ENCODE measurements at regions not wholly inside any gene's neighbourhood (a gene's known extent, or its start where the extent isn't known, plus 50 kb on each side); places are given as distances from the start of the nearest gene placed in this dataset.

GRCh38 chr11:109584001-109584972 is 162.3 kb downstream of the C11orf87 start:
- H3K4me3 ChIP-seq (ENCODE audit: low read depth in 1 of 3, low read length in 3 of 3): no peak overlapping the region
- 66 to 80% (median 68%) methylated on average over 1 of the region's 1 CpG for WGBS, 3 donors
- DNase-seq (no peak), FAIRE-seq (no peak)
- H3K27me3 ChIP-seq (ENCODE audit: control insufficient read depth in 3 of 3, insufficient read depth in 3 of 3, low read length in 3 of 3): no peaks in the 10 kb centered on the region
- no peaks in the 10 kb centered on the region for H3K9me3 ChIP-seq (ENCODE audit: control insufficient read depth in 2 of 2, insufficient read depth in 1 of 2, low read depth in 1 of 2, low read length in 1 of 2)
- H3K4me1 ChIP-seq (ENCODE audit: control insufficient read depth in 3 of 3, insufficient read depth in 2 of 3, low read depth in 1 of 3, low read length in 2 of 3): no peaks in the 10 kb centered on the region
- no peaks in the 10 kb centered on the region for H3K36me3 ChIP-seq (ENCODE audit: control insufficient read depth in 3 of 3, insufficient read depth in 2 of 3, low read depth in 1 of 3, low read length in 3 of 3)
- H3K27ac ChIP-seq (ENCODE audit: low read depth in 1 of 3, low read length in 2 of 3): no peak overlapping the region

- Histone ChIP-seq H3K36me3 (ENCODE audit: control insufficient read depth in 3 of 3, insufficient read depth in 2 of 3, low read depth in 1 of 3, low read length in 3 of 3) (no peaks in the 10 kb centered on the region), H3K4me3 (ENCODE audit: low read depth in 1 of 3, low read length in 3 of 3) (no peak overlapping the region), H3K4me1 (ENCODE audit: control insufficient read depth in 3 of 3, insufficient read depth in 2 of 3, low read depth in 1 of 3, low read length in 2 of 3) (no peaks in the 10 kb centered on the region), H3K9me3 (ENCODE audit: control insufficient read depth in 2 of 2, insufficient read depth in 1 of 2, low read depth in 1 of 2, low read length in 1 of 2) (no peaks in the 10 kb centered on the region), H3K27ac (ENCODE audit: low read depth in 1 of 3, low read length in 2 of 3) (no peak overlapping the region), H3K27me3 (ENCODE audit: control insufficient read depth in 3 of 3, insufficient read depth in 3 of 3, low read length in 3 of 3) (no peaks in the 10 kb centered on the region)
- WGBS, 3 donors: 51 to 67% (median 53%) methylated on average over 2 of the region's 2 CpGs
- no peak for DNase-seq
- FAIRE-seq: no peak
These were observed 164.8 kb downstream of the C11orf87 start for GRCh38 chr11:109586789-109587188.

GRCh38 chr11:109590782-109591181 is 168.8 kb downstream of the C11orf87 start:
- Histone ChIP-seq H3K27me3 (ENCODE audit: control insufficient read depth in 3 of 3, insufficient read depth in 3 of 3, low read length in 3 of 3) (no peaks in the 10 kb centered on the region), H3K9me3 (ENCODE audit: control insufficient read depth in 2 of 2, insufficient read depth in 1 of 2, low read depth in 1 of 2, low read length in 1 of 2) (no peaks in the 10 kb centered on the region), H3K4me1 (ENCODE audit: control insufficient read depth in 3 of 3, insufficient read depth in 2 of 3, low read depth in 1 of 3, low read length in 2 of 3) (no peaks in the 10 kb centered on the region), H3K36me3 (ENCODE audit: control insufficient read depth in 3 of 3, insufficient read depth in 2 of 3, low read depth in 1 of 3, low read length in 3 of 3) (no peaks in the 10 kb centered on the region), H3K27ac (ENCODE audit: low read depth in 1 of 3, low read length in 2 of 3) (no peak overlapping the region), H3K4me3 (ENCODE audit: low read depth in 1 of 3, low read length in 3 of 3) (no peak overlapping the region)
- FAIRE-seq (no peak), DNase-seq (no peak)

GRCh38 chr11:109597336-109597735 is 175.3 kb downstream of the C11orf87 start:
- no peaks in the 10 kb centered on the region for H3K9me3 ChIP-seq (ENCODE audit: control insufficient read depth in 2 of 2, insufficient read depth in 1 of 2, low read depth in 1 of 2, low read length in 1 of 2)
- DNase-seq: no peak
- H3K27me3 ChIP-seq (ENCODE audit: control insufficient read depth in 3 of 3, insufficient read depth in 3 of 3, low read length in 3 of 3): no peaks in the 10 kb centered on the region
- FAIRE-seq: no peak
- H3K36me3 ChIP-seq (ENCODE audit: control insufficient read depth in 3 of 3, insufficient read depth in 2 of 3, low read depth in 1 of 3, low read length in 3 of 3): no peaks in the 10 kb centered on the region
- H3K4me1 ChIP-seq (ENCODE audit: control insufficient read depth in 3 of 3, insufficient read depth in 2 of 3, low read depth in 1 of 3, low read length in 2 of 3): no peaks in the 10 kb centered on the region
- no peak overlapping the region for H3K27ac ChIP-seq (ENCODE audit: low read depth in 1 of 3, low read length in 2 of 3)
- WGBS, 3 donors: 80 to 82% (median 82%) methylated on average over 4 of the region's 4 CpGs
- H3K4me3 ChIP-seq (ENCODE audit: low read depth in 1 of 3, low read length in 3 of 3): no peak overlapping the region

- no peaks in the 10 kb centered on the region for H3K27me3 ChIP-seq (ENCODE audit: control insufficient read depth in 3 of 3, insufficient read depth in 3 of 3, low read length in 3 of 3)
- H3K4me3 ChIP-seq (ENCODE audit: low read depth in 1 of 3, low read length in 3 of 3): no peak overlapping the region
- H3K9me3 ChIP-seq (ENCODE audit: control insufficient read depth in 2 of 2, insufficient read depth in 1 of 2, low read depth in 1 of 2, low read length in 1 of 2): no peaks in the 10 kb centered on the region
- no peaks in the 10 kb centered on the region for H3K36me3 ChIP-seq (ENCODE audit: control insufficient read depth in 3 of 3, insufficient read depth in 2 of 3, low read depth in 1 of 3, low read length in 3 of 3)
- H3K27ac ChIP-seq (ENCODE audit: low read depth in 1 of 3, low read length in 2 of 3): no peak overlapping the region
- H3K4me1 ChIP-seq (ENCODE audit: control insufficient read depth in 3 of 3, insufficient read depth in 2 of 3, low read depth in 1 of 3, low read length in 2 of 3): no peaks in the 10 kb centered on the region
- FAIRE-seq (no peak), DNase-seq (no peak)
- 73 to 75% (median 75%) methylated on average over 3 of the region's 3 CpGs for WGBS, 3 donors
These were observed 182.8 kb downstream of the C11orf87 start for GRCh38 chr11:109604481-109605400.

- Histone ChIP-seq H3K9me3 (ENCODE audit: control insufficient read depth in 2 of 2, insufficient read depth in 1 of 2, low read depth in 1 of 2, low read length in 1 of 2) (no peaks in the 10 kb centered on the region), H3K27ac (ENCODE audit: low read depth in 1 of 3, low read length in 2 of 3) (no peak overlapping the region), H3K4me3 (ENCODE audit: low read depth in 1 of 3, low read length in 3 of 3) (no peak overlapping the region), H3K27me3 (ENCODE audit: control insufficient read depth in 3 of 3, insufficient read depth in 3 of 3, low read length in 3 of 3) (no peaks in the 10 kb centered on the region), H3K4me1 (ENCODE audit: control insufficient read depth in 3 of 3, insufficient read depth in 2 of 3, low read depth in 1 of 3, low read length in 2 of 3) (no peaks in the 10 kb centered on the region), H3K36me3 (ENCODE audit: control insufficient read depth in 3 of 3, insufficient read depth in 2 of 3, low read depth in 1 of 3, low read length in 3 of 3) (no peaks in the 10 kb centered on the region)
- 44 to 65% (median 55%) methylated on average over 1 of the region's 1 CpG for WGBS, 3 donors
- no peak for FAIRE-seq
- no peak for DNase-seq
These were observed 184.3 kb downstream of the C11orf87 start for GRCh38 chr11:109606256-109606655.

- Histone ChIP-seq H3K27me3 (ENCODE audit: control insufficient read depth in 3 of 3, insufficient read depth in 3 of 3, low read length in 3 of 3) (no peaks in the 10 kb centered on the region), H3K9me3 (ENCODE audit: control insufficient read depth in 2 of 2, insufficient read depth in 1 of 2, low read depth in 1 of 2, low read length in 1 of 2) (no peaks in the 10 kb centered on the region), H3K36me3 (ENCODE audit: control insufficient read depth in 3 of 3, insufficient read depth in 2 of 3, low read depth in 1 of 3, low read length in 3 of 3) (no peaks in the 10 kb centered on the region), H3K27ac (ENCODE audit: low read depth in 1 of 3, low read length in 2 of 3) (no peak overlapping the region), H3K4me3 (ENCODE audit: low read depth in 1 of 3, low read length in 3 of 3) (no peak overlapping the region), H3K4me1 (ENCODE audit: control insufficient read depth in 3 of 3, insufficient read depth in 2 of 3, low read depth in 1 of 3, low read length in 2 of 3) (no peaks in the 10 kb centered on the region)
- FAIRE-seq (no peak), DNase-seq (no peak)
- WGBS, 3 donors: 65 to 81% (median 74%) methylated on average over 1 of the region's 1 CpG
These were observed 187.6 kb downstream of the C11orf87 start for GRCh38 chr11:109609454-109610185.

GRCh38 chr11:109612496-109612895 is 190.5 kb downstream of the C11orf87 start:
- no peak overlapping the region for H3K4me3 ChIP-seq (ENCODE audit: low read depth in 1 of 3, low read length in 3 of 3)
- H3K27ac ChIP-seq (ENCODE audit: low read depth in 1 of 3, low read length in 2 of 3): no peak overlapping the region
- no peaks in the 10 kb centered on the region for H3K9me3 ChIP-seq (ENCODE audit: control insufficient read depth in 2 of 2, insufficient read depth in 1 of 2, low read depth in 1 of 2, low read length in 1 of 2)
- no peaks in the 10 kb centered on the region for H3K4me1 ChIP-seq (ENCODE audit: control insufficient read depth in 3 of 3, insufficient read depth in 2 of 3, low read depth in 1 of 3, low read length in 2 of 3)
- FAIRE-seq (no peak), DNase-seq (no peak)
- H3K27me3 ChIP-seq (ENCODE audit: control insufficient read depth in 3 of 3, insufficient read depth in 3 of 3, low read length in 3 of 3): no peaks in the 10 kb centered on the region
- 65 to 82% (median 78%) methylated on average over 3 of the region's 3 CpGs for WGBS, 3 donors
- no peaks in the 10 kb centered on the region for H3K36me3 ChIP-seq (ENCODE audit: control insufficient read depth in 3 of 3, insufficient read depth in 2 of 3, low read depth in 1 of 3, low read length in 3 of 3)
